Activated CD4-positive, alpha-beta T cell treated with anti-CD3 and anti-CD28 coated beads, Interleukin-2, amount 10 ng/mL, durations not matched to agents 7 days and 5 days (primary cell): ENCODE measurements at regions not wholly inside any gene's neighbourhood (a gene's known extent, or its start where the extent isn't known, plus 50 kb on each side); places are given as distances from the start of the nearest gene placed in this dataset.
"Not testable (repeated sequence)": the region's sequence is repeated elsewhere in the genome, so short reads cannot be mapped to it uniquely, and the experiment has no call there.

ENCODE experiments used
- CTCF ChIA-PET: fragments of 350-600 bp; sonication (Branson Sonifier 250); formaldehyde crosslinking; loops from one replicate; lab custom pipeline; 2021; ENCODE audit warnings: antibody characterized with exemption; lab: Charles Lee
- POLR2A ChIA-PET: fragments of 350-600 bp; sonication (Branson Sonifier 250); formaldehyde crosslinking; loops from one replicate; lab custom pipeline; 2021; ENCODE audit warnings: antibody characterized with exemption; lab: Charles Lee
- DNase-seq: peaks from one replicate; pipeline ENCODE4 v3.0.0-alpha.2; 2020
- H3K27ac Mint-ChIP-seq: one replicate; pipeline ENCODE4 v1.8.0; 2021; ENCODE audit warnings: mild to moderate bottlenecking, moderate library complexity, mixed read lengths
- H3K27me3 Mint-ChIP-seq: one replicate; pipeline ENCODE4 v1.8.0; 2021; ENCODE audit warnings: mixed read lengths
- H3K36me3 Mint-ChIP-seq: one replicate; pipeline ENCODE4 v1.8.0; 2021; ENCODE audit warnings: low read depth, mixed read lengths
- H3K4me1 Mint-ChIP-seq: one replicate; pipeline ENCODE4 v1.8.0; 2021; ENCODE audit warnings: mixed read lengths
- H3K4me3 Mint-ChIP-seq: one replicate; pipeline ENCODE4 v1.8.0; 2021; ENCODE audit warnings: mild to moderate bottlenecking, moderate library complexity, mixed read lengths
- H3K9me3 Mint-ChIP-seq: one replicate; pipeline ENCODE4 v1.8.0; 2021; ENCODE audit warnings: mixed read lengths

GRCh38 chr2:239597216-239597615 lies 196.4 kb upstream of the HDAC4 start:
- ChIA-PET POLR2A (no interaction called here), CTCF (interaction anchor here (0.7 kb wide), 1 partner anchor 37 kb away, joined by 3 read pairs; no protein-coding TSS in a partner anchor)
- Mint-ChIP-seq H3K9me3 (peaks cover 4% of the 10 kb centered on the region), H3K4me1 (peaks cover 7% of the 10 kb centered on the region), H3K36me3 (no peaks in the 10 kb centered on the region), H3K27ac (no peak overlapping the region), H3K27me3 (no peaks in the 10 kb centered on the region), H3K4me3 (no peak overlapping the region)
- no peak for DNase-seq

DNA sequence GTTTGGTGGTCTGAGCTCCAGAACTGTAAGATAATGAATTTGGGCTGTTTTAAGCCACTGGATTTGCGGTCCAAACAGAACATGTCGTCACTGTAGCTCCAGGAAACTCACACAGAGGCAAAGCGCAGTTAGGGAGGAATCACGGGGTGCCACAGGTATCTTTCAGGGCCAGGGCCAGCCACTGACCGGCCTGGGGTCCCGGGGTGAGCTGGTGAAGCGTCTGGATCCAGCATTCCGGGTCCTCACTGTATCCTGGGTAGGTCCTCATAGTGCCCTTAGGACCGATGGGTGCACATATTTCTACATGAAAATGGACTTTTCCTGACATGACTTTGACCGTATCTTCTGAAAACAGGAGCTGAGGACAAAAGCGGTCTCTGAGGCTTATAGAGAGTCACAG lies 196.0 kb upstream of the HDAC4 start:
- Mint-ChIP-seq H3K27ac (no peak overlapping the region), H3K4me1 (peaks cover 3% of the 10 kb centered on the region), H3K9me3 (peaks cover 8% of the 10 kb centered on the region), H3K4me3 (no peak overlapping the region), H3K36me3 (no peaks in the 10 kb centered on the region), H3K27me3 (no peaks in the 10 kb centered on the region)
- CTCF ChIA-PET, result interaction anchor here (0.7 kb wide), 1 partner anchor 37 kb away, joined by 3 read pairs; no protein-coding TSS in a partner anchor
- POLR2A ChIA-PET, result no interaction called here
- DNase-seq, result no peak

DNA sequence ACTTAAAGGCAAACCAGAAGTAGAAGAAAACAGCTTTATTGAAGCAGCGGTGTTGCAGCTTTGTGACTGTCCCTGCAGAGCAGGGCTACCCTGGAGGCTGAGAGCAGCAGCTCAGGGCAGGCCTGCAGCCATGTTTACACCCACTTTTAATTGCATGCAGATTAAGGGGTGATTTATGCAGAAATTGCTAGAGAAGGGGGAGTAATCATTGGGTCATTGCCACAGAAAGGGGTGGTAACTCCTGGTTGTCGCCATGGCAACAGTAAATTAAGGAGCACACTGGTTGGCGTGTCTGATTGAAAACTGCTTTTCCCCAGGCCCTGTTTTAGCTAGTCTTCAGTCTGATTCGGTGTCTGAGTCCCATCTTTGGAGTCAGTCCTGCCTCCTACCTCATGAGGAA lies 195.4 kb upstream of the HDAC4 start:
- Mint-ChIP-seq H3K27ac (no peak overlapping the region), H3K36me3 (no peaks in the 10 kb centered on the region)
- CTCF ChIA-PET, result interaction anchor here (0.7 kb wide), 1 partner anchor 38 kb away, joined by 3 read pairs; no protein-coding TSS in a partner anchor

DNA sequence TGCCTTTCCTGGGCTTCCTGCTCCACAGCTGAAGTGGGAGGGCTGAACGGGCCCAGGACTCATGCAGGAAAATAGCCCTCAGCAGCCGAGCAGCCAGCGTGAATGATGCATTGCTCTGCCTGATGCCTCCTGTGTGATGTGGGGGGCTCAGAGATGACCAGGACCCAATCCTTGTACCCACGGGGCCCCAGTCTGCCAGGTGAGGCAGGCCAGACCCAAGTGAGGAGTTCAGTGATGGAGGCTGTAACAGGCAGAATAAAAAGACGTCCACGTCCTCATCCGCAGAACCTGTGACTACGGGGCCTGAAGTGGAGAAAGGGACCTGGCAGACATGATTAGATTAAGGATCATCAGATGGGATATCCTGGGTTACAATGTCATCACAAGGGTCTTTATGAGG lies 194.9 kb upstream of the HDAC4 start:
- H3K4me1 Mint-ChIP-seq, result no peaks in the 10 kb centered on the region
- no peak overlapping the region for H3K4me3 Mint-ChIP-seq
- no peaks in the 10 kb centered on the region for H3K36me3 Mint-ChIP-seq
- ChIA-PET POLR2A (no interaction called here), CTCF (no interaction called here)
- H3K27me3 Mint-ChIP-seq, result no peaks in the 10 kb centered on the region
- no peak overlapping the region for H3K27ac Mint-ChIP-seq
- no peak for DNase-seq
- peaks cover 14% of the 10 kb centered on the region for H3K9me3 Mint-ChIP-seq

More for the DNA sequence above, 195.4 kb upstream of the HDAC4 start:
- DNase-seq, result no peak
- H3K4me1 Mint-ChIP-seq, result no peaks in the 10 kb centered on the region
- peaks cover 13% of the 10 kb centered on the region for H3K9me3 Mint-ChIP-seq
- no peak overlapping the region for H3K4me3 Mint-ChIP-seq
- POLR2A ChIA-PET, result no interaction called here
- no peaks in the 10 kb centered on the region for H3K27me3 Mint-ChIP-seq

DNA sequence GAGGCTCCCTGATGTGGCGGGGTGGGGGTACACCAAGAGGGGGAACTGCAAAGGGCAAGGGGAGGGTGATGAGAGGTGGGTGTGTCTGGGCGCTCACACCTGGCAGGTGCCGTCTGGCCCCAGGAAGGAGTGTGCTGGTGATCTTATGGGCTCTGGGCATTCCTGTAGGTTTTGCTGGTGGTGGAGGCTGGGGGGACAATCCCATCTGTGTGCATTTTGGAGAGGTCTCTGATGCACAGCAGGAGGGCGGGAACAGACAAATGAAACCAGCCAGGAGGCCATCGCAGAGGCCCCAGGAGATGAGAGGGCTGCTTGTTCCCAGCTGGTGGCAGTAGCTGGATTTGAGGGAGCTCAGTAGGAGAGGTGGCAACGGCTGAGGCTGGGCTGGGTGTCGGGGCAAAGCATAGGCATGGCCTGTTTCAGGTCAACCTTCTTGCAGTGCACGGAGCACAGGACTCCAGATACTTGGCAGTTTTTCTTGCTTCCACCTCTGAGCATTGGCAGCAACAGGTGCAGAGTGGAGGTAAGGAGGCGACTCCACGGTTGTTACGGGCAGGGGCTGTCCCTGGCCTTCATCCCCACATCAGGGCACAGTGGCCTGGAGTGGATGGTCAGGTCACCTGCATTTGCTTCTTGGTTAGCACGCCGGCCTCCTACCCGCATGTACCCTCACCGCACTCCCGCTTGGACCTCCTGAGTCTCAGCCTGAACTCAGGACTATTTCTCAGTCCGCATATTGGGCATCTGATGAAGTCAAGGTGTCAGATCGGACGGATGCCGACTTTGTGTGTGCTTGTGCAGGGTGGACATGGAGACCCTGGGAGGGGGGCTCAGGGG lies 194.2 kb upstream of the HDAC4 start:
- Mint-ChIP-seq H3K27ac (no peak overlapping the region), H3K4me1 (no peaks in the 10 kb centered on the region), H3K4me3 (no peak overlapping the region), H3K27me3 (no peaks in the 10 kb centered on the region), H3K9me3 (peaks cover 16% of the 10 kb centered on the region), H3K36me3 (no peaks in the 10 kb centered on the region)
- ChIA-PET CTCF (no interaction called here), POLR2A (no interaction called here)
- no peak for DNase-seq

DNA sequence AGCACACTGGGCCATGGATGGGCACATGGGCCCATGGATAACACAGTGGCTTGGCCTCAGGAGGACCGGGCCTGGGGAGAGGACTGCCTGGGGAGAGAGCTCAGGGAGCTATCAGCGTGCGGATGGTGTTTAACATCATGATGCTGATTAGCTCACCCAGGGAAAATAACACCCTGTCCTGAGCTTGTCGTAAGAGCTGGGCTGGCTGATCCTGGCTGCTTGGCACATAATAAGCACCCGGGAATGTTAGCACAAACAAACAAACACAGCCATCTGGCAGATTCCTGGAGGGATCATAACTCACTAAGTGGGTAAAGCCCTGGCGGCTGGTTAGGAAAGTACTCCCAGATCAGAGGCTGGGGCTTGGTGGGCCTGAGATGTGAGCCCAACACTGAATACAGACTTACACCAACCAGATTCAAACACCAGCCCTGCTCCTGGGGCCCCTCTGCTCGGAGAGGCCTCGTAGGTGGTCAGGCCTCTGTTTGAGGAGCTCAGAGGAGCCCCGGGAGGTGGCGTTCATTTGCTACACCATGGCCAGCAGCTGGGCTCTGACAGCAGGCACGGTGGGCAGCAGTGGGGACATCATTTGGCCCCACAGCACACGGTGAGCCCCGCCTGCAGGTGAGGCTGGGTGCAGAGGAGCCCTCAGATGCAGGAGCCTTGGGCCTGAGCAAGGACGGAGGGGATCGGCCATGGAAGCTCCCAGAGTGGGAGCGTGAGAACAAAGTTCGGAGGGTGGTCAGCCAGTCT lies 193.4 kb upstream of the HDAC4 start:
- Mint-ChIP-seq H3K27me3 (no peaks in the 10 kb centered on the region), H3K27ac (no peak overlapping the region), H3K4me1 (no peaks in the 10 kb centered on the region), H3K4me3 (no peak overlapping the region), H3K9me3 (peaks cover 16% of the 10 kb centered on the region), H3K36me3 (no peaks in the 10 kb centered on the region)
- CTCF ChIA-PET, result no interaction called here
- POLR2A ChIA-PET, result no interaction called here
- no peak for DNase-seq

DNA sequence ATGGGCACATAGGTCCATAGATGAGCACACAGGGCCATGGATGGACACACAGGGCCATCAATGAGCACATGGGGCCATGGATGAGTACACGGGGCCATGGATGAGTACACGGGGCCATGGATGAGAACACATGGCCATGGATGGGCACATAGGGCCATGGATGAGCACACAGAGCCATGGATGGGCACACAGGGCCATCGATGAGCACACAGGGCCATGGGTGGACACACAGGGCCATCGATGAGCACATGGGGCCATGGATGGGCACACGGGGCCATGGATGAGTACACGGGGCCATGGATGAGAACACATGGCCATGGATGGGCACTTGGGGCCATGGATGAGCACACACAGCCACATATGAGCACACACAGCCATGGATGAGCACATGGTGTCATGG lies 192.6 kb upstream of the HDAC4 start:
- no peak for DNase-seq
- Mint-ChIP-seq H3K27me3 (no peaks in the 10 kb centered on the region), H3K9me3 (peaks cover 16% of the 10 kb centered on the region), H3K36me3 (no peaks in the 10 kb centered on the region), H3K27ac (no peak overlapping the region), H3K4me3 (no peak overlapping the region), H3K4me1 (no peaks in the 10 kb centered on the region)
- ChIA-PET POLR2A (no interaction called here), CTCF (no interaction called here)

- DNase-seq, POLR2A ChIA-PET: not testable (repeated sequence)
- H3K9me3 Mint-ChIP-seq, result peaks cover 16% of the 10 kb centered on the region
Observed at GRCh38 chr2:239592629-239593290, 191.9 kb upstream of the HDAC4 start.

DNA sequence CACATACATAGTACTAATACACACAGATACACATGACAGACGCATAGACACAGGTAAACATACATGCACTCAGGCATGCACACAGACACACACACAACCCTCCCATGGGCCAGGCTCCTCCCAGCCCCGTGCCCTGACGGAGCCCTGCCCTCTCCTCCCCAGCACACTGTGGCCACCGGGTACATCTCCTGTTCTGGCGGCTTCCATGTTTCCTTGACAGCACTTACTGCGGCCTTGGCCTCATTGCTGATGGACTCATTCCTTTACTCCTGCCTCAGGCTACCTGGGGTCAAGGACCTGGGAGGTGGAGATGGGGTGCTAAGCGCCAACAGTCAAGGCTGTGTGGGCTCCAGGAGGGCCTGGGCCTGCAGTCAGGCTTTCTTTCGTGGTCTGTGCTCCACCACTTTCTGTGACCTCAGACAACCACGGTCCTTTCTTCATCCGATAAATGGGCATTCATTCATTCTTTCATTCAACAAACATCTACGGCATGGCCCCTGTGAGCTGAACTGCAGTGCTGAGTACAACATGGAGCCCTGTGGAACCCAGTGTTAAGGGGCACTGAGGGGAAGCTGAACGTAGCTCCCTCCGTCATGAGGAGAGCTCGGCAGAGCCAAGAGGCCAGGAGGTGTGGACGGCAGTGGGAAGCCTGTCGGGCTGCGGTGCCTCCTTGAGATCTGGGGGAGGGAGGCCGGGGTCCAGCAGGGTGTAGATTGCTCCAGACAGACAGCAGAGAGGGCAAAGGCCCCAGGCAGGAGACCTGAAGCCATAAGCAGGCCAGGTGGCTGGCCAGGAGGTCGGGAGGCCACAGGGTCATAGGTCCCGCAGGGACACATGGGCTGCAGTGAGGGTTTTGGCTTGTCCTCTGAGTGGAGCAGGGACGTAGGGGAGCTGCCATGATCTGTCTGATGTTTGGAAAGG lies 190.4 kb upstream of the HDAC4 start:
- no peaks in the 10 kb centered on the region for H3K36me3 Mint-ChIP-seq
- H3K4me1 Mint-ChIP-seq, result no peaks in the 10 kb centered on the region
- H3K9me3 Mint-ChIP-seq, result peaks cover 16% of the 10 kb centered on the region
- H3K27me3 Mint-ChIP-seq, result no peaks in the 10 kb centered on the region
- no peak overlapping the region for H3K27ac Mint-ChIP-seq
- H3K4me3 Mint-ChIP-seq, result no peak overlapping the region
- POLR2A ChIA-PET, result no interaction called here
- CTCF ChIA-PET, result no interaction called here
- no peak for DNase-seq

More at GRCh38 chr2:239592629-239593290, 191.9 kb upstream of the HDAC4 start:
- H3K27ac Mint-ChIP-seq, H3K36me3 Mint-ChIP-seq, H3K4me3 Mint-ChIP-seq, CTCF ChIA-PET, H3K27me3 Mint-ChIP-seq, H3K4me1 Mint-ChIP-seq: not testable (repeated sequence)

- no peak for DNase-seq
- H3K36me3 Mint-ChIP-seq, result no peaks in the 10 kb centered on the region
- H3K27me3 Mint-ChIP-seq, result no peaks in the 10 kb centered on the region
Observed at GRCh38 chr2:239590276-239590675, 189.5 kb upstream of the HDAC4 start.

GRCh38 chr2:239589833-239590232 lies 189.0 kb upstream of the HDAC4 start:
- no peaks in the 10 kb centered on the region for H3K36me3 Mint-ChIP-seq
- ChIA-PET CTCF (interaction anchor here (1.5 kb wide), 1 partner anchor 12 kb away, joined by 4 read pairs; no protein-coding TSS in a partner anchor), POLR2A (no interaction called here)
- H3K27me3 Mint-ChIP-seq, result no peaks in the 10 kb centered on the region
- no peak for DNase-seq
- H3K9me3 Mint-ChIP-seq, result peaks cover 16% of the 10 kb centered on the region
- no peak overlapping the region for H3K4me3 Mint-ChIP-seq
- no peaks in the 10 kb centered on the region for H3K4me1 Mint-ChIP-seq
- H3K27ac Mint-ChIP-seq, result no peak overlapping the region

More at GRCh38 chr2:239590276-239590675, 189.5 kb upstream of the HDAC4 start:
- Mint-ChIP-seq H3K9me3 (peaks cover 16% of the 10 kb centered on the region), H3K27ac (no peak overlapping the region), H3K4me3 (no peak overlapping the region), H3K4me1 (no peaks in the 10 kb centered on the region)
- CTCF ChIA-PET, result no interaction called here
- POLR2A ChIA-PET, result no interaction called here

GRCh38 chr2:239589270-239589825 lies 188.5 kb upstream of the HDAC4 start:
- POLR2A ChIA-PET, result no interaction called here
- CTCF ChIA-PET, result interaction anchor here (1.5 kb wide), 1 partner anchor 12 kb away, joined by 4 read pairs; no protein-coding TSS in a partner anchor
- no peaks in the 10 kb centered on the region for H3K36me3 Mint-ChIP-seq

More at GRCh38 chr2:239589270-239589825, 188.5 kb upstream of the HDAC4 start:
- Mint-ChIP-seq H3K27me3 (no peaks in the 10 kb centered on the region), H3K9me3 (peaks cover 16% of the 10 kb centered on the region), H3K4me3 (no peak overlapping the region), H3K4me1 (no peaks in the 10 kb centered on the region), H3K27ac (no peak overlapping the region)
- DNase-seq, result no peak
